CD4-positive, alpha-beta T cell treated with Interleukin-4 for 1 hour (primary cell): ENCODE measurements at regions not wholly inside any gene's neighbourhood (a gene's known extent, or its start where the extent isn't known, plus 50 kb on each side); places are given as distances from the start of the nearest gene placed in this dataset.
"Not testable (repeated sequence)": the region's sequence is repeated elsewhere in the genome, so short reads cannot be mapped to it uniquely, and the experiment has no call there.

Experiments used
- DNase-seq, 2 donors: peaks; one replicate each; pipeline ENCODE4 v3.0.0-alpha.2; 2020 to 2022

DNA sequence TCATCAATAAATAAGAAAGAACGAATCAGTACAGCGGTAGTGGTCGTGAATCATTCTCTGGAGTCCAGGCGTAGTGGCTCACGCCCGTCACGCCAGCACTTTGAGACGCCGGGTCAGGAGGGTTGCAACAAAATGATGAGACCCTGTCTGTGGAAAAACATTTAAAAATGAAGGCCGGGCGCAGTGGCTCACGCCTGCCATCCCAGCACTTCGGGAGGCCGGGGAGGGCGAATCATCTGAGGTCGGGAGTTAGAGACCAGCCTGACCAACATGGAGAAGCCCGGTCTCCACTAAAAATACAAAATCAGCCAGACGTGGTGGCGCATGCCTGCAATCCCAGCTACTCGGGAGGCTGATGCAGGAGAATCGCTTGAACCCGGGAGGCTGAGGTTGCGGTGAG is 111.8 kb upstream of the ANKRD30BL start:
- not testable (repeated sequence) for DNase-seq

DNA sequence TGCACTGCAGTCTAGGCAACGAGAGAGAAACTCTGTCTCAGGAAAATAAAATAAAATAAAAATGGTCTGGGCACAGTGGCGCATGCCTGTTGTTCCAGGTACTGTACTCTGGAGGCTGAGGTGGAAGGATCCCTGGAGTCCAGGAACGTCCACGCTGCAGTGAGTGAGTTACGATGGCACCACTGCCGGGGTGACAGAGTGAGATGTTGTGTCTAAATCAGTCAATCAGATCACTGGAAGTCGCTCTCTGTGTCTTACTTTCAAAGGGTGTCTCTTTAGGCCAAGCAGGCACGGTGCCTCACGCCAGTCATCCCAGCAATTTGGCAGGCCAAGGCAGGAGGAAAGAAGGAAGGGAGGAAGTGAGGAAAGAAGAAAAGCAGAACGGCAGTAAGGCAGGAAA is 112.2 kb upstream of the ANKRD30BL start:
- no peak for DNase-seq

DNA sequence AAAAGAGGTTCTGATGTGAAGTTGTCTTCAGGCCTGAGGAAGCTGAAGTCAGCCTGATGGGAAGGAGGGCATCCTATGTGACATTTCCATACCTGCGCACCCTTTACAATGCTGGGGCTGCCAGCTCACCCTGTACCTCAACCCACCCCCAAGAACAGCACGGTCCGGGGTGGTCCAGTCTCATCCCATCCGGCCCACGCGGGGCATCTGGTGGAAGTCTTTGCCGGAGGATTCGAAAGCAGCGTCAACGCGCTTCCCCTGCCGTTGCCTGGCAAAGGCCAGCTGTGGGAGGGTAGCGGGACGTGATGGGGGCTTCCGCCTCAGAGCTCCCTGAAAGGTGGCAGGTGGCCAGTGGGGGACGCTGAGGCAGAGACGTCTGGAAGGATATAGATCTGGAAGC is 113.6 kb upstream of the ANKRD30BL start:
- no peak for DNase-seq

DNA sequence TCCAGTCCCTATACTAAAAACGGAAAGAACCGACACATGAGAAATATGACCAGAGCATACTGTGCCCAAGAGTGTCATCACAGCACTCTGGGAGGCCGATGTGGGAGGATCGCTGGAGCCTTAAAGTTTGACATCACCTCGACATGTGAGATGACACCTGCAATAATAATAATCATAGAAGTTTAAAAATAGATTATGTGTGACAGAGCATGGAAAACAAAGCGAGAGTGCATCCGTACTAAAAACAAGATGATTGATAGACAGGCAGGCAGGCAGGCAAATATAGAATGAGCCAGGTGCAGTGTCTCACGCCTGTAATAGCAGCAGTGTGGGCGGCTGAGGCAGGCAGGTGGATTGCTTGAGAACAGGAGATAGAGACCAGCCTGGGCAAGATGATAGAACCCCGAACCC is 114.8 kb upstream of the ANKRD30BL start:
- no peak for DNase-seq

DNA sequence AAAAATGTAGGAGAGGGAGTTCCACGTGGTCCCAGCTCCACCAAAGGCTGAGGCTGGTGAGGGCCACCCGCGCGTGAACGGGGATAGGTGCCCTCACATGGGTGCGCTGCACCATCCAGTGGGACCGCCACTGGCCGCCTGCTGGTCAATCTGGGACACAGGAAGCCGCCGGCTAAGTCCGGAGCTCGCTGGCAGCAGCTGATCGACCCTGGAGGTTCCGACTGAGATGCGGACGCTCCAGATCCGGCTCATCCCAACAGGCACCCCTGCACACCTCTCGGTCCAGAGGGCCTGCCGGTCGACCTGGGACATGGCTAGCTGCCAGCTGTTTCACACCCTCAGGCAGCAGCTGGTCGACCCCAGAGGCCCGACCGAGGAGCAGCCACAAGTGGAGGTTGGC is 116.5 kb upstream of the ANKRD30BL start:
- DNase-seq: no peak

GRCh38 chr2:132279344-132279743 is 117.6 kb upstream of the ANKRD30BL start:
- no peak for DNase-seq

DNA sequence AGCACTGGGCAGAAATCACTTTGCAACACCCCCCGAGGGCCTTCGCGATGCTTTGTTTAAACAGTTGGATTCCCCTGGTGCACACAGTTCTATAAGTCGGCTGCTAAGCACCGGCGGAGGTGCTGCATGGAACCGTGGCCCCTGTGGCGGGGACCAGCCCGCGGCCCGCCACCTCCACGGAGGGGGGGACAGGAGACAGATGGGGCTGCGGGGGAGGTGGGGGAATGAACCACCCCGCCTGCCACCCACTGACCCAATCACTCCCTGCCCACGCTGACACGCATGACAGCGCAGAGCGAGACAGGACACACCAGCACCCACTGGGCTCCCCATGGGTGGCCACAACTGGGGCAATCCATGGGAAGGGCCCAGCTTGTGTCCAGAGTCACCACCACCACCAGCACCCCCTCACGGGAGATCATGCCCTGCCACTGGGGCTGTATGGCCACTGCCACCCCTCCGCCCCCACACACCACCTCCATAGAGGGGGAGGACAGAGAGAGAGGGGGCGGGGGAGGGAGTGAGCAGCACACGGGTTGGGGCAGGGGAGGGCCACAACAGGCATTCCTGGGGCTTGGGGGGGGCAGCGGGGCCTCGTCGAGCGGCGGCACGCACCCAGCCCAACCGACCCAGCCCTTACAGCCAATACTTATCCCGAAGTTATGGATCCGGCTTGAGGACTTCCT is 118.3 kb upstream of the ANKRD30BL start:
- no peak for DNase-seq

DNA sequence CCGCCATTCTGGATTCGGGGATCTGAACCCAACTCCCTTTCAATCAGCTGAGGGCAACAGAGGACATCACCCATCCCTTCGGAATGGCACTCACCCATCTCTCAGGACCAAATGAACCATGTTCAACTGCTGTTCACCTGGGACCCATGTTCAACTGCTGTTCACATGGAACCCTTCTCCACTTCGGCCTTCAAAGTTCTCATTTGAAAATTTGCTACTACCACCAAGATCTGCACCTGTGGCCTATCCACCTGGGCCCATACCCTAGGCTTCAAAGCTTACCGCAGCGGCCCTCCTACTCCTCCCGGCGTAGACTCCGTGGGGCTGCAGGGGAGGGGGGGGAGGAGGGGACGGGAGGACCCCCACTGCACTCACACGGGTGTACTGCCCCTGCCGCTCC is 119.2 kb upstream of the ANKRD30BL start:
- no peak for DNase-seq

DNA sequence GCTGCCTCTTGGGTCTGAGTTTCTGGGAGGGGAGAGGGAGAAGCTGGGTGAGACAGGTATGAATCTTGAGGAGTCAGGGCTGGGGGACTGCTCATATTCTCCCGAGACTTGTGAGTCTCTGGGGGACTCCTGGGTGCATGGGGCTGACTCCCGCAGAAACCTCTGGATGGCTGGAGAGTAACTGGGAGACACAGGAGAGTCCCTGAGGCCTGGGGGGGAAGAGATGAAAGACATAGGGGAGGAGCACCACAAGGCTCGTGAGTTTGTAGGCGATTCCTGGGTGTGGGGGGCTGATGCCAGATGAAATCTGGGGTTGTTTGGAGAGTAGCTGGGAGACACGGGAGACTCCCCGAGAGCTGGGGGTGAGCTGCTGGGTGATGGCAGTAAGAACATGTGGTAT is 120.4 kb upstream of the ANKRD30BL start:
- DNase-seq: not testable (repeated sequence)

- no peak for DNase-seq
Measured at GRCh38 chr2:132282911-132283310, 121.2 kb upstream of the ANKRD30BL start.

DNA sequence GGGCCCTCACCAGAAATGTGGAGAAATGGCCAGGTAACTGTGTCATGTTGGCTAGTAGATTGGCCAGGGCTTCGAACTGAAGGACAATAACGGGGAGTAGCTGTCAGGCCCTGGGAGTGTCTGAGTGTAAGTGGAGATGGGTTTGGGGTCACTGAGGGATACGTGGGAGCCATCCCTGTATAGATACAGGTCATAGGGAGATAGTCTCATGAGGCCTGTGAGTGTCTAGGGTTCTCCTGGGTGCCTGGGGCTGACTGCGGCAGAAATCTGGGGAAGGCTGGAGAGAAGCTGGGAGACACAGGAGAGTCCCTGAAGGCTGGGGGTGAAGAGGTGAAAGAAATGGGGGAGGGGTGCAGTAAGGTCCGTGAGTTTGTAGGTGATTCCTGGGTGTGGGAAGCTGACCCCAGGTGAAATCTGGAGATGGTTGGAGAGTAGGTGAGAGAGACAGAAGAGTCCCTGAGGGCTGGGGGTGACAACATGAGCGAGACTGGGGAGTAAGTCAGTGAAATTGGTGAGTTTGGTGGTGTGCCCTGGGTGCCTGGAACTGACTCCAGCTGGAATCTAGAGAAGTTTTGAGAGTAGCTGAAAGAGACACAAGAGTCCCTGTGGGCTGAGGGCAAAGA is 124.6 kb upstream of the ANKRD30BL start:
- not testable (repeated sequence) for DNase-seq

DNA sequence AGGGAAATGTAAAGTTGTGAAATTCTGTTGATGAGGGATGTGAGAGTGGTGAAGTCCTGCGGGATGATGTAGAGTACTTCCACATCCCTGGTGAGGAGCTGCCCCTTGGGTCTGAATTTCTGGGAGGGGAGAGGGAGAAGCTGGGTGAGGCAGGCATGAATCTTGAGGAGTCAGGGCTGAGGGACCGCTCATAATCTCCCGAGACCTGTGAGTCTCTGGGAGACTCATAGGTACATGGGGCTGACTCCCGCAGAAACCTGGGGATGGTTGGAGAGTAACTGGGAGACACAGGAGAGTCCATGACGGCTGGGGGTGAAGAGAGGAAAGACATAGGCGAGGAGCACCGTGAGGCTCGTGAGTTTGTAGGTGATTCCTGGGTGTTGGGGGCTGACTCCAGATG is 126.2 kb upstream of the ANKRD30BL start:
- peak in 1 of 2 donors; percentile 38 for DNase-seq

GRCh38 chr2:132289138-132289537 is 127.4 kb upstream of the ANKRD30BL start:
- not testable (repeated sequence) for DNase-seq

DNA sequence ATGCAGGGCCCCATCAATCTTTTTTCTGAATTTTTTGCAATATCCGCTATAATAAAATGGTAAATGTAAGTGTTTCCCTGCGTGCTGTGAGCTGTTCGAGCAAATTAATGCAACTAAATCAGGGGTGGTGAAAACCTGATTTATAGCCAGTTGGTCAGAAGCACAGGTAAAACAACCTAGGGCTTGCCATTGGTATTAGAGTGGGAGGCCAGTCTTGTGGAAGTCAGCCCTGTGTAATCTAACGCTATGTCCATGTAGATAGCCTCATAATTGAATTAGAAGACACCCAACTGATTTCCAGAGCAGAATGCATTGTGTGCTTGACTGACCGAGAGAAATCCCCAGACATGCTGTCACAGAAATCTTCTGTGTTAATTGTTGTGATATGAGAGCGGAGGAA is 126.8 kb upstream of the GPR39 start:
- not testable (repeated sequence) for DNase-seq

GRCh38 chr2:132300592-132301378 is 115.8 kb upstream of the GPR39 start:
- not testable (repeated sequence) for DNase-seq

DNA sequence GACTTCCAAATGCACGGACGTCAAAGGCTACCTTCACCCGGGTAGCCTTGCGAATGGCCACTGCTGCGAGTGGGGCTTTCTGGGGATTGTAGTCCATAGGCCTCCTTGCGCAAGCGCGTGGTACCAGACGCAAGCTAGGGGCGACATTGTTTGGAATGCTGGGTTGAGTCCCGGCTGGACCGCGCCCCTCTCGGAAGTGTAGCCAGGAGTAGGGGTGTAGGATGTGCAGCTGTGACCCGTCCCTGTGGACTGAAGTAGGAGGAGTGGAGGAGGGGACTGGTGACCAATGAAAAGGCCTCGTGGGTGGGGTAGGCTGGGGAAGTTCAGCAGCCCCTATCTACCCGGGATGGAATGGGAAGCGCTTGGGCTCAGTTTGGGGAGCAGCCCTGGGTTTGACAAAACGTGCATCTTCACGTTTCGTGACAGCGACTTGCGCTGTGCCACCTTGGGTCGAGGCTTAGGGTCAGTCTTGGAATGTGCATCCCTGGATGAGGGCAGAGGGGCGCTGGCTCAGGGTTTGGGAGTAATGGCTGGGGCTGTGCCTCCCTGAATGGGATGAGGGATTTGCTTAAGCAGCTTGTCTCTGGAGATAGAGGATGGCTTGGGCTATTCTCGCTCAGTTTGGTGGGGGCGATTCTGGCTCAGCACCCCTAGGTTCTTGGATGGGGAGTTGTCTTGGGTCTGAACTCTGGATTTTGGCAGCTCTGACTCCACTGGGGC is 111.8 kb upstream of the GPR39 start:
- DNase-seq: not testable (repeated sequence)

GRCh38 chr2:132307613-132308198 is 108.9 kb upstream of the GPR39 start:
- not testable (repeated sequence) for DNase-seq

DNA sequence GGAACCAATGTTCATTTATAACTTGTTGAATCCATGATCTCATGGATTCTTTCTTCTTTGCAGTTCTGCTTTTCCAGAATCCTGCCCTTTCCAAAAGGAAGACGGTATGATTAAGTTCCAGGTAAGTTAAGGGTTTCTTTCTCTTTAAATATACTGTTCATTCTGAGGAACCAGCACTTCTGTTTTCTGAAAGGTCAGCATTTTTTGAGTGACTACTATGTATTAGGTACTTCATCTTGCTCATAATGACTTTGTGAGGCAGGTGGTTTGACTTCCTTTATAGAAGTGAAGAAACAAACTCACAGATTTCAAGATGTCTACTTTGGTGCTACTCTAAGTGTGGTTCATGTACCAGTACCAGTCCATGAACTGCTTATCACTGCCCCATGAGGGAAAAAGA is 107.4 kb upstream of the GPR39 start:
- DNase-seq: not testable (repeated sequence)

GRCh38 chr2:132315546-132315945 is 101.1 kb upstream of the GPR39 start:
- not testable (repeated sequence) for DNase-seq

GRCh38 chr2:132317026-132317680 is 99.5 kb upstream of the GPR39 start:
- DNase-seq: not testable (repeated sequence)

DNA sequence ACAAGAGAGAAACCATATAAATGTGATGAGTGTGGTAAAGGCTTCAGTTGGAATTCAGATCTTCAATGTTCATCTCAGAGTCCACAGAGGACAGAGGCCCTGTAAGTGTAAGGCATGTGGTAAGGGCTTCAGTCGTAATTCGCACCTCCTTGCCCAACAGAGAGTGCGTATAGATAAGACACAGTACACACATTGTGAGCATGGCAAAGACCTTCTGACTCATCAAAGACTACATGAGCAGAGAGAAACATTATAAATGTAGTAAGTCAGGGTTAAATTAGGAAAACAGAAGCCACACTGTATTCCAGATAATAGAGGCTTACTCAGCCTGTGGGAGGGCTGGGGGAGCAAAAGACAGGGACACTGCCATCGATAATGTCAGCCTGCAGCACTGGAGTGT is 98.1 kb upstream of the GPR39 start:
- not testable (repeated sequence) for DNase-seq

- DNase-seq: not testable (repeated sequence)
Measured at GRCh38 chr2:132324005-132324404, 92.6 kb upstream of the GPR39 start.
